ENCODE measurements at regions not wholly inside any gene's neighbourhood (a gene's known extent, or its start where the extent isn't known, plus 50 kb on each side); places are given as distances from the start of the nearest gene placed in this dataset.

DNA sequence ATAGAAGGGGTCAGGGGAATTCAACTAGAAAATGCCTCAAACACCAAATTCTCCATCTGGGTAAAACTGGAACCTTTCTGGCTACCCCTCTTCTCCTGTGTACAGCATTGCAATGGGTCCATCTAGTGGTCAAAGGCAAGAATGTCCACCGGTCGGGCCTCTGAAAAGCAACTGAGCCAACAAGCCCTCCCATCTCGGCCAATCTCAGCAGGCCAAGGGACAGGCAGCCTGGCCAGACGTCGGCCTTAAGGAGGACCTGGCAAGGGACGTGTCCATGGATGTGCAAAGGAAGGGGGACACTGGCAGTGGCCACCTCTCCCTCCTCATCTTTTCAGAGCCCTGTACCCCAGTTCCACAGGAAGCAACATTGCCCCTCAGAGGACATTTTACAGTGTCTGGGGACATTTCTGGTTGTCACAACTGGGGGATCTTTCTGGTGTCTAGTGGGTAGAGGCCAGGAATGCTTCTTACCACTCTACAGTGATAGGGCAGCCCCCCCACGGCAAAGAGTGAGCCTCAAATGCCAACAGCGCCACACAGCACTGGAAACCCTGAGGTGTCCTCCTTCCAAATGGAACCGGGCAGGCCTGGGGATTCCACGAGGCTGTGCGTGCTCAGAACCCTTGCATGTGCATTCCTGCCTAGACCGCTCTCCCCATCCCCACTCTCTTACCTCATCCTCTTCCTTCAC is 99.8 kb upstream of the FOXA2 start:
- intact Hi-C loops (cut with DNase I), result loop anchor here in 8 of 10 donors (1.0 to 10.0 kb wide), 5 partner anchors 232 to 921 kb away; partner anchors contain the start of gene CST9 (in 1 of the 8)
- ATAC-seq, result peak; percentile 71 to 87 (median 81)
- Histone ChIP-seq H3K27me3 (peaks cover 0 to 17% (median 3%) of the 10 kb centered on the region in 7 donors), H3K36me3 (no peaks in the 10 kb centered on the region), H3K9me3 (no peaks in the 10 kb centered on the region), H3K27ac (no peak overlapping the region), H3K4me3 (no peak overlapping the region), H3K4me1 (peaks cover 0 to 22% (median 11%) of the 10 kb centered on the region in 9 donors)
- TF ChIP-seq CTCF (IDR thresholded peaks at IDR 0.05), result peak; percentile 83 to 90 (median 87)
- WGBS, 2 donors, result 26 to 29% methylated on average over 12 of the region's 12 CpGs
- DNase-seq, result peak; percentile 48 to 69

DNA sequence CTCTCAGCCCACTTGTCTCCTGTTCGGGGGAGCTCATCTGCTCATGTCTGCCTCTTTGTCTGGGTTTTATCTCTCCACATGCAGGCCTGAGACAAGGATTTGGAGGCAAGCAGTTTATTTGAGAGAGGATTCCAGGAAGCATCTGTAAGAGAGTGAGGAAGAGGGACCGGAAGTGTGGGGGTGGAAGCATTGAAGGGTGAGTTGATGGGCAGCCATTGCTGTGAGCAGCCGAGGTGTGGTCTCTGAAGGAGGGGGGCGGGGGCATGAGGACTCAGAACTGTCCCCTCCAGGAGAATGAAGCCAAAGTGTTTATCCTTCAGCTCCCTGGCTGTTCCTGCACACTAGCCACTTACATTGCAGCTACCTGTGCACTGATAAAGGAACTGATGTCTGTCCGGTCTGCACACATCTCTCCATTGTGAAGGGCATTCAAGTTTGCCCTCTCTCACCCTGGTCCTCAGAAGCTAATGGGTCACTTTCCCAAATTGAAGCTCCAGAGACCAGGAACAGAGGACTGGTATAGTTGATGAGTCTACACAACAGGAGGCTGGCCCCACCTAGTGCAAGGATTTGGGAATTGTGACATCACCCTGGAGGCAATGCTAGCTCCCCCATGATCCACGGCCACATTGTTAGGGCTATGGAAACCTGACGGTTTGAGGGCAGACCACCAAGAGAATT is 100.5 kb upstream of the FOXA2 start:
- Histone ChIP-seq H3K27ac (no peak overlapping the region), H3K36me3 (no peaks in the 10 kb centered on the region), H3K9me3 (no peaks in the 10 kb centered on the region), H3K27me3 (peaks cover 0 to 17% (median 3%) of the 10 kb centered on the region in 7 donors), H3K4me3 (no peak overlapping the region), H3K4me1 (peaks cover 0 to 24% (median 12%) of the 10 kb centered on the region in 9 donors)
- ATAC-seq (peak in 1 of 8 donors; percentile 37), DNase-seq (no peak)
- intact Hi-C loops (cut with DNase I), result loop anchor here in 8 of 10 donors (1.0 to 10.0 kb wide), 5 partner anchors 233 to 920 kb away; partner anchors contain the start of gene CST9 (in 1 of the 8)
- no peak for TF ChIP-seq CTCF (IDR thresholded peaks at IDR 0.05)
- 55 to 56% methylated on average over 7 of the region's 7 CpGs for WGBS, 2 donors

DNA sequence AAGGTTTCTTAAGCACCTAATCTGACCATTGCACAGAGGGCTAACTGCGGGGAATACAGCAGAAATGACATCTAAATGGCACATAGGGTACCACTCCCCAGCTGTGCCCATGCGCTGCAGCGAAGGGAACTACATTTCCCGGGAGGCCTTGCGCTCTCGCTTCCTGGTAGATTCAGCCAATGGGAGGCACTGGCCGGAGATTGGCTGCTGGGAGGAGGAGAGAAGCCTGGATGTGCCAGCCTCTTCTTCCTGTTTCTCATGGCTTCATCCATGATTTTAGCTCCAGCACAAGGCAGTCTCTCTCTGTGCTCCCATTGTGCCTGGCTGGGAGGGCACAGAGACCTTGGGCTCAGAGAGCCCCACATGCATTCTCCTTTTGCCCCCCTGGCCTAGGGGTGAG is 101.7 kb upstream of the FOXA2 start:
- Histone ChIP-seq H3K27ac (no peak overlapping the region), H3K4me1 (peaks cover 0 to 27% (median 13%) of the 10 kb centered on the region in 9 donors), H3K9me3 (no peaks in the 10 kb centered on the region), H3K4me3 (no peak overlapping the region), H3K27me3 (peaks cover 0 to 14% (median 3%) of the 10 kb centered on the region in 7 donors), H3K36me3 (no peaks in the 10 kb centered on the region)
- WGBS, 2 donors, result 41 to 42% methylated on average over 7 of the region's 7 CpGs
- intact Hi-C loops (cut with DNase I), result loop anchor here in 1 of 10 donors (10.0 kb wide), 1 partner anchor 919 kb away; the partner anchor contains the start of gene CST9
- peak; percentile 35 to 50 for DNase-seq
- TF ChIP-seq CTCF (IDR thresholded peaks at IDR 0.05), result no peak
- peak in 7 of 8 donors; percentile 39 to 69 (median 62) for ATAC-seq

DNA sequence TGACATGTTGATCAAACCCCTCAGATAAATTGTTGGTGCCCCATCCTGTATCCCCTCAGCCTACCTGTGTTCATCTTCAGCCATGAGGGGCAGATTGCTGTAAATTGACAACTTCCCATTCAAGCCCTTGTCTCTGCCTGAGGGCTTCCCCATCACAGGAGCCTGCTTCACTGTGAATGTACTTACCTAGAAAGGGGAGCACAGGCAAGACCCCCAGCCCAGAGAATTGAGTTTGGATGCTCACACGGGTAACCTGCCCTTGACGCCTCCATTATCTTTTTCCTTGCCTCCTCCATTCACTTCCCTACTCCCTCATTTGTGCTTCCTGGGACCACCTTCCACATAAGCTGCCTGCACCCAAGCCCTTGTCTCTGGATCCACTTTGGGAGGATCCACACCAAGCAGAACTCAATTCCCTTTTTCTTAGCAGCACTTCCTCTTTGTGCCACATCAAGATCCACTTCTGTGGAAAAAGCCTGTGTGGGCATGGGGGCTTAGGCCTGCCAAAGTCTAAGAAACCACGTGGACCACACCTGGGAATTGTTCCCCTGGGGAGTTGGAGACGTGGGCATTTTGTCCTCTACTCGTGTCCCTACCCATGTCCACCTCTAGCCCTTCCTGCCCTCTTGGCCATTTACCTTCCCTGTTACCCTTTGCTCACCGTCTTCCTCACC is 103.4 kb upstream of the FOXA2 start:
- ATAC-seq, result no peak
- 81 to 85% methylated on average over 6 of the region's 6 CpGs for WGBS, 2 donors
- TF ChIP-seq CTCF (IDR thresholded peaks at IDR 0.05), result no peak
- intact Hi-C loops (cut with DNase I), result loop anchor here in 1 of 10 donors (10.0 kb wide), 1 partner anchor 917 kb away; the partner anchor contains the start of gene CST9
- H3K27ac ChIP-seq, result no peak overlapping the region
- no peak for DNase-seq
- H3K4me1 ChIP-seq, result peaks cover 0 to 37% (median 25%) of the 10 kb centered on the region in 9 donors
- H3K36me3 ChIP-seq, result no peaks in the 10 kb centered on the region
- H3K4me3 ChIP-seq, result no peak overlapping the region
- no peaks in the 10 kb centered on the region for H3K9me3 ChIP-seq
- H3K27me3 ChIP-seq, result peaks cover 0 to 5% (median 3%) of the 10 kb centered on the region in 7 donors
